H1 (cell line): ENCODE measurements at regions not wholly inside any gene's neighbourhood (a gene's known extent, or its start where the extent isn't known, plus 50 kb on each side); places are given as distances from the start of the nearest gene placed in this dataset.

Experiments used
- CTCF ChIA-PET: fragments of 300-600 bp; sonication (Branson Sonifier 250); formaldehyde crosslinking; loops from one replicate; lab custom pipeline; 2021; ENCODE audit not compliant: partially characterized antibody; lab: Charles Lee
- POLR2A ChIA-PET: fragments of 300-600 bp; sonication (Branson Sonifier 250); formaldehyde crosslinking; loops from one replicate; lab custom pipeline; 2021; ENCODE audit warnings: inconsistent platforms; ENCODE audit not compliant: partially characterized antibody; lab: Charles Lee
- DNase-seq, 2 experiments: peaks; one replicate each; pipeline versions ENCODE4 v3.0.0 to v3.0.0-alpha.2; 2010 to 2022; ENCODE audit warnings: low spot score in 2 of 2, low read depth in 1 of 2, mixed read lengths in 1 of 2
- FAIRE-seq: peaks from 2 replicates; lab custom pipeline; 2011; peaks lifted over from hg19 to GRCh38; lab: Jason Lieb, UNC
- H2AFZ ChIP-seq: 2 replicates; pipeline ENCODE4 v1.8.1; 2012; ENCODE audit warnings: low read length, inconsistent platforms
- H2AK5ac ChIP-seq: 2 replicates; pipeline ENCODE4 v1.6.1; 2013; ENCODE audit warnings: low read depth, low read length
- H2BK120ac ChIP-seq: replicated peaks from 2 replicates; pipeline ENCODE3; 2013; ENCODE audit warnings: low read depth, low read length, inconsistent platforms
- H2BK12ac ChIP-seq: 2 replicates; pipeline ENCODE4 v1.6.1; 2013; ENCODE audit warnings: low read depth, low read length
- H2BK15ac ChIP-seq: 2 replicates; pipeline ENCODE4 v1.6.1; 2013; ENCODE audit warnings: low read length
- H2BK20ac ChIP-seq: 2 replicates; pipeline ENCODE4 v1.6.1; 2013; ENCODE audit warnings: low read length
- H2BK5ac ChIP-seq: 2 replicates; pipeline ENCODE4 v1.6.1; 2013; ENCODE audit warnings: low read depth, low read length
- H3K14ac ChIP-seq: 2 replicates; pipeline ENCODE4 v1.6.1; 2013; ENCODE audit warnings: inconsistent platforms; ENCODE audit not compliant: insufficient read length
- H3K18ac ChIP-seq: 2 replicates; pipeline ENCODE4 v1.6.1; 2013; ENCODE audit warnings: low read length; ENCODE audit errors: extremely low read depth
- H3K23ac ChIP-seq: 2 replicates; pipeline ENCODE4 v1.6.1; 2013; ENCODE audit warnings: inconsistent platforms; ENCODE audit not compliant: insufficient read length
- H3K23me2 ChIP-seq: 2 replicates; pipeline ENCODE4 v1.6.1; 2013; ENCODE audit warnings: low read depth, low read length
- H3K27ac ChIP-seq: 2 replicates; pipeline ENCODE4 v1.6.1; 2011; ENCODE audit warnings: low read depth, low read length, inconsistent platforms
- H3K27me3 ChIP-seq, 4 experiments: replicated peaks in 1 of 4; 1 replicate in 1 of 4; 2 replicates in 3 of 4; pipeline versions ENCODE4 v1.6.1 to v1.8.1; 2011 to 2013; ENCODE audit warnings: low read length in 3 of 4, mild to moderate bottlenecking in 3 of 4, inconsistent platforms in 2 of 4, mixed read lengths in 2 of 4, moderate library complexity in 1 of 4; ENCODE audit not compliant: control insufficient read depth in 3 of 4, insufficient read depth in 3 of 4; ENCODE audit errors: extremely low read depth in 1 of 4
- H3K36me3 ChIP-seq, 4 experiments: 2 replicates each; pipeline versions ENCODE4 v1.6.1 to v1.8.1; 2011 to 2013; ENCODE audit warnings: mild to moderate bottlenecking in 4 of 4, low read length in 3 of 4, moderate library complexity in 2 of 4, control low read depth in 1 of 4, inconsistent platforms in 1 of 4; ENCODE audit not compliant: insufficient read depth in 4 of 4, control insufficient read depth in 2 of 4
- H3K4ac ChIP-seq: replicated peaks from 2 replicates; pipeline ENCODE3; 2013; ENCODE audit warnings: low read length, low read depth, mixed read lengths, inconsistent platforms; ENCODE audit not compliant: insufficient read length
- H3K4me1 ChIP-seq, 4 experiments: replicated peaks in 1 of 4; 1 replicate in 1 of 4; 2 replicates in 3 of 4; pipeline versions ENCODE4 v1.6.1 to v1.8.1; 2011 to 2013; ENCODE audit warnings: low read length in 3 of 4, inconsistent platforms in 2 of 4, mixed read lengths in 1 of 4; ENCODE audit not compliant: insufficient read depth in 4 of 4, control insufficient read depth in 3 of 4
- H3K4me2 ChIP-seq, 2 experiments: 2 replicates each; pipeline versions ENCODE4 v1.6.1 to v1.8.1; 2011 to 2013; ENCODE audit warnings: low read depth in 2 of 2, low read length in 2 of 2, control low read depth in 1 of 2, inconsistent platforms in 1 of 2, mild to moderate bottlenecking in 1 of 2; ENCODE audit not compliant: insufficient read depth in 1 of 2
- H3K4me3 ChIP-seq, 4 experiments: fragments of 200-600, 300-600 bp in 1 of 4; sonication (generic), shearing (Covaris generic), sonication (Bioruptor Twin) in 1 of 4; 2 replicates each; pipeline versions ENCODE4 v1.5.1 to v1.8.1; 2011 to 2016; ENCODE audit warnings: low read length in 4 of 4, low read depth in 3 of 4, control low read depth in 2 of 4, inconsistent platforms in 2 of 4, mild to moderate bottlenecking in 2 of 4, mixed read lengths in 1 of 4, moderate library complexity in 1 of 4; ENCODE audit not compliant: insufficient read depth in 2 of 4; ENCODE audit errors: extremely low read depth in 1 of 4
- H3K56ac ChIP-seq: replicated peaks from 2 replicates; pipeline ENCODE3; 2013; ENCODE audit warnings: low read depth, mild to moderate bottlenecking, mixed read lengths, low read length, inconsistent platforms; ENCODE audit not compliant: insufficient read length
- H3K79me1 ChIP-seq: 2 replicates; pipeline ENCODE4 v1.6.1; 2013; ENCODE audit warnings: low read depth, low read length, control low read depth
- H3K79me2 ChIP-seq, 2 experiments: 2 replicates each; pipeline versions ENCODE4 v1.6.1 to v1.8.1; 2012 to 2013; ENCODE audit warnings: low read length in 2 of 2, mild to moderate bottlenecking in 2 of 2, inconsistent platforms in 1 of 2; ENCODE audit not compliant: insufficient read depth in 2 of 2, control insufficient read depth in 1 of 2
- H3K9ac ChIP-seq, 4 experiments: replicated peaks in 1 of 4; 1 replicate in 1 of 4; 2 replicates in 3 of 4; pipeline versions ENCODE4 v1.6.1 to v1.8.1; 2011 to 2013; ENCODE audit warnings: low read depth in 3 of 4, low read length in 3 of 4, control low read depth in 2 of 4, mild to moderate bottlenecking in 2 of 4, moderate library complexity in 2 of 4, inconsistent platforms in 1 of 4; ENCODE audit errors: extremely low read depth in 1 of 4
- H3K9me3 ChIP-seq, 2 experiments: 2 replicates each; pipeline versions ENCODE4 v1.6.1 to v1.8.1; 2012 to 2013; ENCODE audit warnings: mild to moderate bottlenecking in 2 of 2, moderate library complexity in 2 of 2, control low read depth in 1 of 2, inconsistent platforms in 1 of 2, low read depth in 1 of 2, low read length in 1 of 2, mixed read lengths in 1 of 2; ENCODE audit not compliant: insufficient read depth in 2 of 2
- H4K20me1 ChIP-seq, 2 experiments: replicated peaks in 1 of 2; 2 replicates each; pipeline versions ENCODE3 to v1.8.1; 2011 to 2013; ENCODE audit warnings: inconsistent platforms in 2 of 2, low read length in 2 of 2, mild to moderate bottlenecking in 1 of 2; ENCODE audit not compliant: insufficient read depth in 2 of 2, control insufficient read depth in 1 of 2
- H4K5ac ChIP-seq: 2 replicates; pipeline ENCODE4 v1.6.1; 2013; ENCODE audit warnings: low read length, low read depth, mixed read lengths, inconsistent platforms; ENCODE audit not compliant: insufficient read length
- H4K8ac ChIP-seq: 2 replicates; pipeline ENCODE4 v1.8.0; 2013; ENCODE audit warnings: mild to moderate bottlenecking, moderate library complexity, low read length, inconsistent platforms; ENCODE audit not compliant: insufficient read depth; ENCODE audit errors: extremely low read depth
- H4K91ac ChIP-seq: replicated peaks from 2 replicates; pipeline ENCODE3; 2013; ENCODE audit warnings: low read length, mixed read lengths, inconsistent platforms; ENCODE audit not compliant: insufficient read length
- BCL11A ChIP-seq, 2 experiments: IDR thresholded peaks; one replicate each; pipeline ENCODE4 v1.6.1; 2011; ENCODE audit warnings: low read depth in 2 of 2, low read length in 2 of 2, mild to moderate bottlenecking in 2 of 2
- BRCA1 ChIP-seq: IDR thresholded peaks from 2 replicates; pipeline ENCODE4 v1.6.1; 2012; ENCODE audit warnings: low read depth, low read length, improper control_type of control experiment
- CTBP2 ChIP-seq: IDR thresholded peaks from 2 replicates; pipeline ENCODE4 v1.7.0; 2011; ENCODE audit warnings: borderline replicate concordance, mild to moderate bottlenecking, moderate library complexity, mixed read lengths, low read length; ENCODE audit not compliant: insufficient read depth, insufficient read length
- HDAC6 ChIP-seq: IDR thresholded peaks from one replicate; pipeline ENCODE4 v1.7.1; 2012; ENCODE audit warnings: low read depth, mild to moderate bottlenecking, inconsistent platforms, low read length, moderate library complexity
- SIN3A ChIP-seq, 2 experiments: IDR thresholded peaks in 1 of 2; conservative IDR thresholded peaks in 1 of 2; 2 replicates each; pipeline ENCODE4 v1.6.1; 2011 to 2012; ENCODE audit warnings: low read length in 2 of 2, improper control_type of control experiment in 1 of 2, low read depth in 1 of 2, mild to moderate bottlenecking in 1 of 2
- SIRT6 ChIP-seq: IDR thresholded peaks from one replicate; pipeline ENCODE4 v1.7.1; 2012; ENCODE audit warnings: low read length, inconsistent platforms
- SIX5 ChIP-seq: IDR thresholded peaks from 2 replicates; pipeline ENCODE4 v1.6.1; 2011; ENCODE audit warnings: mild to moderate bottlenecking, low read depth, low read length
- SP1 ChIP-seq: IDR thresholded peaks from 2 replicates; pipeline ENCODE4 v1.6.1; 2011; ENCODE audit warnings: low read depth, low read length
- YY1 ChIP-seq: IDR thresholded peaks from 2 replicates; pipeline ENCODE4 v1.6.1; 2011; ENCODE audit warnings: low read depth, mild to moderate bottlenecking, low read length
- ZNF274 ChIP-seq: IDR thresholded peaks from 2 replicates; pipeline ENCODE4 v1.7.0; 2012; ENCODE audit warnings: low read length, borderline replicate concordance; ENCODE audit errors: extremely low read depth
- WGBS, 2 experiments: shearing (Covaris generic) in 1 of 2; methylation state at CpG; one replicate each; pipeline versions ENCODE4 v1.1.6 to v1.1.7; 2013 to 2015; ENCODE audit warnings: low lambda C conversion rate in 2 of 2, mixed read lengths in 2 of 2, inconsistent platforms in 1 of 2, low coverage in 1 of 2, missing lambda C conversion rate in 1 of 2; ENCODE audit not compliant: insufficient replicate concordance in 2 of 2, insufficient coverage in 1 of 2, insufficient read length in 1 of 2; ENCODE audit errors: extremely low coverage in 1 of 2, missing lambda C conversion rate in 1 of 2; 5-methylcytosine and 5-hydroxymethylcytosine counted together
- TF ChIP-seq, protein P1 (sequence below): IDR thresholded peaks from 2 replicates; pipeline ENCODE4 v1.6.1; 2012; ENCODE audit warnings: low read length, inconsistent platforms
- TF ChIP-seq, protein P2 (sequence below): IDR thresholded peaks from 2 replicates; pipeline ENCODE4 v1.6.1; 2012; ENCODE audit warnings: inconsistent platforms
- TF ChIP-seq, protein P3 (sequence below): IDR thresholded peaks from 2 replicates; pipeline ENCODE4 v1.6.1; 2012; ENCODE audit warnings: inconsistent platforms

DNA sequence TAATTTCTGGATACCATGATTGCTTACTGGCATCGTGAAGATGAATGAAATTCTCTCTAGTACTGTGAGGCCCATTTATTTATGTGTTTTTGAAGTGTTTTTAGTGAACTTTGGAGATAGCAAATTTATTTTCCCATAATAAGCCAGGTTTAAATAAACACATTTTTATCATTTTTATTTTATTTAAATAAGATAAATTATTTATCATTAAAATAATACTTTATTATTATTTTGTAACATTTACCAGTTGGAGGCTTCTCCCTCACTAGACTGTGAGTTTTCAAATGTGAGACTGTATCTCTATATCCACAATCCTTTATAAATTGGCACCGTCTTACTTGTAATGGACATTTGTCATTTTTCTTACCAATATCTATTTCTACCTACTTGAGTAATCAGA is 351.7 kb downstream of the METTL15 start:
- Histone ChIP-seq H3K9ac (no peak overlapping the region), H2BK5ac (no peak overlapping the region), H3K36me3 (no peaks in the 10 kb centered on the region), H3K56ac (no peak overlapping the region), H2BK12ac (no peak overlapping the region), H3K4me2 (no peak overlapping the region), H2AFZ (no peak overlapping the region), H3K18ac (no peak overlapping the region), H3K4me1 (no peaks in the 10 kb centered on the region), H3K9me3 (no peaks in the 10 kb centered on the region), H2AK5ac (no peak overlapping the region), H4K8ac (no peak overlapping the region), H2BK15ac (no peak overlapping the region), H3K14ac (no peak overlapping the region), H4K91ac (no peak overlapping the region), H3K79me1 (no peaks in the 10 kb centered on the region), H2BK20ac (no peak overlapping the region), H4K20me1 (no peaks in the 10 kb centered on the region), H3K79me2 (no peaks in the 10 kb centered on the region), H3K23me2 (no peaks in the 10 kb centered on the region), H3K4me3 (no peak overlapping the region), H3K27me3 (no peaks in the 10 kb centered on the region), H3K27ac (no peak overlapping the region), H3K23ac (no peak overlapping the region), H2BK120ac (no peak overlapping the region), H4K5ac (no peak overlapping the region), H3K4ac (no peak overlapping the region)
- DNase-seq (no peak), FAIRE-seq (no peak)
- WGBS, 2 experiments, result 94% methylated on average over 2 of the region's 2 CpGs; no CpG with 5 or more reads in 1 of the 2 experiments
- CTCF ChIA-PET, result no interaction called here
- POLR2A ChIA-PET, result no interaction called here
- TF ChIP-seq BRCA1, result no peak
- TF ChIP-seq, protein P1, sequence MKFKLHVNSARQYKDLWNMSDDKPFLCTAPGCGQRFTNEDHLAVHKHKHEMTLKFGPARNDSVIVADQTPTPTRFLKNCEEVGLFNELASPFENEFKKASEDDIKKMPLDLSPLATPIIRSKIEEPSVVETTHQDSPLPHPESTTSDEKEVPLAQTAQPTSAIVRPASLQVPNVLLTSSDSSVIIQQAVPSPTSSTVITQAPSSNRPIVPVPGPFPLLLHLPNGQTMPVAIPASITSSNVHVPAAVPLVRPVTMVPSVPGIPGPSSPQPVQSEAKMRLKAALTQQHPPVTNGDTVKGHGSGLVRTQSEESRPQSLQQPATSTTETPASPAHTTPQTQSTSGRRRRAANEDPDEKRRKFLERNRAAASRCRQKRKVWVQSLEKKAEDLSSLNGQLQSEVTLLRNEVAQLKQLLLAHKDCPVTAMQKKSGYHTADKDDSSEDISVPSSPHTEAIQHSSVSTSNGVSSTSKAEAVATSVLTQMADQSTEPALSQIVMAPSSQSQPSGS, result no peak
- TF ChIP-seq YY1, result no peak
- no peak for TF ChIP-seq CTBP2
- no peak for TF ChIP-seq SP1
- no peak for TF ChIP-seq ZNF274
- TF ChIP-seq SIRT6, result no peak
- TF ChIP-seq, protein P2, sequence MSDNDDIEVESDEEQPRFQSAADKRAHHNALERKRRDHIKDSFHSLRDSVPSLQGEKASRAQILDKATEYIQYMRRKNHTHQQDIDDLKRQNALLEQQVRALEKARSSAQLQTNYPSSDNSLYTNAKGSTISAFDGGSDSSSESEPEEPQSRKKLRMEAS, result no peak
- TF ChIP-seq SIX5, result no peak
- TF ChIP-seq, protein P3, sequence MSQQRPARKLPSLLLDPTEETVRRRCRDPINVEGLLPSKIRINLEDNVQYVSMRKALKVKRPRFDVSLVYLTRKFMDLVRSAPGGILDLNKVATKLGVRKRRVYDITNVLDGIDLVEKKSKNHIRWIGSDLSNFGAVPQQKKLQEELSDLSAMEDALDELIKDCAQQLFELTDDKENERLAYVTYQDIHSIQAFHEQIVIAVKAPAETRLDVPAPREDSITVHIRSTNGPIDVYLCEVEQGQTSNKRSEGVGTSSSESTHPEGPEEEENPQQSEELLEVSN, result no peak
- TF ChIP-seq SIN3A (conservative IDR thresholded peaks at IDR 0.05 in 1 of 2, IDR thresholded peaks at IDR 0.05 in 1 of 2; ENCODE audit: low read depth in 1 of 2, low read length in 2 of 2), result no peak
- no peak for TF ChIP-seq HDAC6
- no peak for TF ChIP-seq BCL11A (IDR thresholded peaks at IDR 0.05; ENCODE audit: low read depth in 2 of 2, low read length in 2 of 2)
